WTC11 (cell line): ENCODE measurements at regions not wholly inside any gene's neighbourhood (a gene's known extent, or its start where the extent isn't known, plus 50 kb on each side); places are given as distances from the start of the nearest gene placed in this dataset.
"Not testable (repeated sequence)": the region's sequence is repeated elsewhere in the genome, so short reads cannot be mapped to it uniquely, and the experiment has no call there.

Experiments
- ATAC-seq: fragments of 200-7000 bp; cut with Tn5 transposase; 2 replicates; pipeline ENCODE4 v1.10.0; 2021; ENCODE audit warnings: mild to moderate bottlenecking, moderate library complexity
- CTCF ChIA-PET: fragments of 300-600 bp; sonication (Branson Sonifier 250); formaldehyde crosslinking; loops from one replicate; lab custom pipeline; 2021; ENCODE audit warnings: antibody characterized with exemption; lab: Charles Lee
- POLR2A ChIA-PET: fragments of 350-600 bp; sonication (Branson Sonifier 250); formaldehyde crosslinking; loops from one replicate; lab custom pipeline; 2021; ENCODE audit warnings: antibody characterized with exemption; lab: Charles Lee
- DNase-seq: peaks from one replicate; pipeline ENCODE4 v3.0.0; 2021; ENCODE audit warnings: low spot score
- H3K27ac Mint-ChIP-seq: 2 replicates; pipeline ENCODE4 v1.8.0; 2021; ENCODE audit warnings: mixed read lengths
- H3K27me3 Mint-ChIP-seq: 2 replicates; pipeline ENCODE4 v1.8.0; 2021; ENCODE audit warnings: low read depth, mild to moderate bottlenecking, moderate library complexity, mixed read lengths
- H3K36me3 Mint-ChIP-seq: 2 replicates; pipeline ENCODE4 v1.8.0; 2021; ENCODE audit warnings: mixed read lengths
- H3K4me1 Mint-ChIP-seq: 2 replicates; pipeline ENCODE4 v1.8.0; 2022; ENCODE audit warnings: mixed read lengths
- H3K4me3 Mint-ChIP-seq: 2 replicates; pipeline ENCODE4 v1.8.0; 2021; ENCODE audit warnings: mild to moderate bottlenecking, moderate library complexity, mixed read lengths
- H3K9me3 Mint-ChIP-seq: 2 replicates; pipeline ENCODE4 v1.8.0; 2021; ENCODE audit warnings: mixed read lengths
- ARID4B ChIP-seq: sonication (generic); formaldehyde crosslinking; IDR thresholded peaks from 2 replicates; pipeline ENCODE4 v1.8.0; 2023; ENCODE audit warnings: missing genetic modification reagents, mild to moderate bottlenecking, borderline replicate concordance
- CREB1 ChIP-seq: sonication (generic); formaldehyde crosslinking; IDR thresholded peaks from 2 replicates; pipeline ENCODE4 v1.8.0; 2023; ENCODE audit warnings: mild to moderate bottlenecking, missing genetic modification reagents
- E2F1 ChIP-seq: sonication (generic); formaldehyde crosslinking; IDR thresholded peaks from 2 replicates; pipeline ENCODE4 v1.8.0; 2022; ENCODE audit warnings: mild to moderate bottlenecking, missing genetic modification reagents
- E2F5 ChIP-seq: sonication (generic); formaldehyde crosslinking; IDR thresholded peaks from 2 replicates; pipeline ENCODE4 v1.8.1; 2022; ENCODE audit warnings: mild to moderate bottlenecking, moderate library complexity, missing genetic modification reagents
- ETV6 ChIP-seq: sonication (generic); formaldehyde crosslinking; IDR thresholded peaks from 2 replicates; pipeline ENCODE4 v1.8.1; 2022; ENCODE audit warnings: mild to moderate bottlenecking, missing genetic modification reagents
- FOXP4 ChIP-seq: sonication (generic); formaldehyde crosslinking; IDR thresholded peaks from 2 replicates; pipeline ENCODE4 v1.8.0; 2022; ENCODE audit warnings: mild to moderate bottlenecking, missing genetic modification reagents
- GRHL2 ChIP-seq: fragments of 250-450 bp; sonication (Bioruptor Pico); IDR thresholded peaks from 2 replicates; pipeline ENCODE4 v1.8.0; 2022; ENCODE audit warnings: mild to moderate bottlenecking, moderate library complexity; ENCODE audit not compliant: insufficient replicate concordance, severe bottlenecking
- MLX ChIP-seq: sonication (generic); formaldehyde crosslinking; IDR thresholded peaks from 2 replicates; pipeline ENCODE4 v1.8.1; 2023; ENCODE audit warnings: mild to moderate bottlenecking, missing genetic modification reagents, moderate library complexity
- NFATC4 ChIP-seq: fragments of 250-450 bp; sonication (Bioruptor Pico); IDR thresholded peaks from 2 replicates; pipeline ENCODE4 v1.9.0; 2021; ENCODE audit warnings: mild to moderate bottlenecking
- NR1H2 ChIP-seq: sonication (generic); formaldehyde crosslinking; IDR thresholded peaks from 2 replicates; pipeline ENCODE4 v1.9.0; 2021; ENCODE audit warnings: mild to moderate bottlenecking, moderate library complexity, missing genetic modification reagents
- RORB ChIP-seq: fragments of 250-450 bp; sonication (Bioruptor Pico); IDR thresholded peaks from 2 replicates; pipeline ENCODE4 v1.9.0; 2021; ENCODE audit warnings: mild to moderate bottlenecking
- SP1 ChIP-seq: sonication (generic); formaldehyde crosslinking; conservative IDR thresholded peaks from 2 replicates; pipeline ENCODE4 v1.8.1; 2022; ENCODE audit warnings: missing genetic modification reagents
- STAT6 ChIP-seq: sonication (generic); formaldehyde crosslinking; conservative IDR thresholded peaks from 2 replicates; pipeline ENCODE4 v1.8.1; 2023; ENCODE audit warnings: mild to moderate bottlenecking, low read depth, missing genetic modification reagents, moderate library complexity
- TCF7 ChIP-seq: sonication (generic); formaldehyde crosslinking; IDR thresholded peaks from 2 replicates; pipeline ENCODE4 v1.8.0; 2022; ENCODE audit warnings: mild to moderate bottlenecking, low read depth, missing genetic modification reagents, moderate library complexity
- USF2 ChIP-seq: sonication (generic); formaldehyde crosslinking; IDR thresholded peaks from 2 replicates; pipeline ENCODE4 v1.8.1; 2023; ENCODE audit warnings: mild to moderate bottlenecking, missing genetic modification reagents, moderate library complexity
- ZNF317 ChIP-seq: sonication (generic); formaldehyde crosslinking; IDR thresholded peaks from 2 replicates; pipeline ENCODE4 v1.8.1; 2023; ENCODE audit warnings: low read depth, mild to moderate bottlenecking, moderate library complexity, missing genetic modification reagents, borderline replicate concordance
- ZNF423 ChIP-seq: fragments of 250-450 bp; sonication (Bioruptor Pico); IDR thresholded peaks from 2 replicates; pipeline ENCODE4 v2.1.2; 2022; ENCODE audit warnings: mild to moderate bottlenecking, moderate library complexity

- TF ChIP-seq E2F5 (CRISPR knock-in tag) = no peak
- no peak for TF ChIP-seq SP1 (CRISPR knock-in tag)
- TF ChIP-seq GRHL2 = no peak
- no peak for TF ChIP-seq STAT6
- no peak for TF ChIP-seq NR1H2 (CRISPR knock-in tag)
- TF ChIP-seq MLX (CRISPR knock-in tag) = no peak
- TF ChIP-seq RORB = no peak
- TF ChIP-seq USF2 (CRISPR knock-in tag) = no peak
- no peak for TF ChIP-seq ZNF317 (CRISPR knock-in tag)
- no peak for TF ChIP-seq E2F1
- no peak for TF ChIP-seq CREB1 (CRISPR knock-in tag)
- no peak for TF ChIP-seq ZNF423
Measured at GRCh38 chr12:33026791-33027190, 130.2 kb upstream of the PKP2 start (continued).

- Mint-ChIP-seq H3K36me3 (peaks cover 45% of the 10 kb centered on the region), H3K9me3 (peaks cover 53% of the 10 kb centered on the region)
- H3K4me1 Mint-ChIP-seq, POLR2A ChIA-PET, H3K4me3 Mint-ChIP-seq, ATAC-seq, H3K27ac Mint-ChIP-seq, DNase-seq, H3K27me3 Mint-ChIP-seq, CTCF ChIA-PET: not testable (repeated sequence)
Measured at GRCh38 chr12:33022724-33023123, 126.1 kb upstream of the PKP2 start.

- H3K27me3 Mint-ChIP-seq, H3K4me3 Mint-ChIP-seq, CTCF ChIA-PET: not testable (repeated sequence)
Measured at GRCh38 chr12:33017029-33017428, 120.5 kb upstream of the PKP2 start.

GRCh38 chr12:33012226-33012625 lies 115.6 kb upstream of the PKP2 start:
- DNase-seq (no peak), ATAC-seq (no peak)
- no peak overlapping the region for H3K27ac Mint-ChIP-seq
- H3K4me1 Mint-ChIP-seq = peaks cover 10% of the 10 kb centered on the region; the same call in 1 of the 2 replicates
- POLR2A ChIA-PET = no interaction called here
- CTCF ChIA-PET = no interaction called here
- H3K36me3 Mint-ChIP-seq = peaks cover 29% of the 10 kb centered on the region
- peaks cover 48% of the 10 kb centered on the region for H3K9me3 Mint-ChIP-seq
- H3K4me3 Mint-ChIP-seq = no peak overlapping the region
- no peaks in the 10 kb centered on the region for H3K27me3 Mint-ChIP-seq
- TF ChIP-seq ARID4B (CRISPR knock-in tag) (no peak), TCF7 (CRISPR knock-in tag) (no peak), NFATC4 (CRISPR knock-in tag) (no peak), FOXP4 (no peak), ETV6 (CRISPR knock-in tag) (no peak)

More at GRCh38 chr12:33017029-33017428, 120.5 kb upstream of the PKP2 start:
- ATAC-seq, DNase-seq, H3K27ac Mint-ChIP-seq, POLR2A ChIA-PET: not testable (repeated sequence)
- peaks cover 77% of the 10 kb centered on the region for H3K9me3 Mint-ChIP-seq
- H3K36me3 Mint-ChIP-seq = peaks cover 71% of the 10 kb centered on the region
- H3K4me1 Mint-ChIP-seq = peaks cover 13% of the 10 kb centered on the region
